KMS-11 (cell line): ENCODE measurements at regions not wholly inside any gene's neighbourhood (a gene's known extent, or its start where the extent isn't known, plus 50 kb on each side); places are given as distances from the start of the nearest gene placed in this dataset.
A peak's percentile ranks its signal among the peaks of the same experiment; 100 is the strongest.

Experiments used
- H2AFZ ChIP-seq: fragments of 200-600 bp; sonication (generic); 2 replicates; pipeline ENCODE4 v1.6.1; 2016; ENCODE audit warnings: antibody characterized with exemption, mixed run types, low read depth
- H3K27ac ChIP-seq: fragments of 200-600 bp; sonication (generic); 2 replicates; pipeline ENCODE4 v1.6.1; 2016; ENCODE audit warnings: mild to moderate bottlenecking, mixed run types
- H3K27me3 ChIP-seq: fragments of 200-600 bp; sonication (generic); 2 replicates; pipeline ENCODE4 v1.6.1; 2017; ENCODE audit warnings: mild to moderate bottlenecking, low read depth, mixed run types, moderate library complexity; ENCODE audit not compliant: insufficient read depth
- H3K36me3 ChIP-seq: fragments of 200-600 bp; sonication (generic); 2 replicates; pipeline ENCODE4 v1.6.1; 2017; ENCODE audit warnings: mild to moderate bottlenecking, mixed run types; ENCODE audit not compliant: insufficient read depth
- H3K4me1 ChIP-seq: fragments of 200-600 bp; sonication (generic); 2 replicates; pipeline ENCODE4 v1.6.1; 2016; ENCODE audit warnings: mild to moderate bottlenecking, low read depth, mixed run types; ENCODE audit not compliant: poor library complexity, severe bottlenecking
- H3K4me2 ChIP-seq: fragments of 200-600 bp; sonication (generic); 2 replicates; pipeline ENCODE4 v1.7.0; 2016; ENCODE audit warnings: mild to moderate bottlenecking, mixed run types
- H3K4me3 ChIP-seq: fragments of 200-600 bp; sonication (generic); IDR thresholded peaks from 2 replicates; pipeline ENCODE4 v1.6.1; 2017; ENCODE audit warnings: low read depth, low read length, mixed read lengths; ENCODE audit not compliant: insufficient read depth
- H3K79me2 ChIP-seq: fragments of 200-600 bp; sonication (generic); 2 replicates; pipeline ENCODE4 v1.6.1; 2016; ENCODE audit warnings: low read depth, mixed run types; ENCODE audit not compliant: insufficient read depth
- H3K9ac ChIP-seq: fragments of 200-600 bp; sonication (generic); 2 replicates; pipeline ENCODE4 v1.6.1; 2016; ENCODE audit warnings: mild to moderate bottlenecking, mixed run types
- H4K20me1 ChIP-seq: fragments of 200-600 bp; sonication (generic); 2 replicates; pipeline ENCODE4 v1.6.1; 2016; ENCODE audit warnings: mild to moderate bottlenecking, mixed run types; ENCODE audit not compliant: insufficient read depth
- TF ChIP-seq, protein P1 (sequence below): fragments of 200-600 bp; sonication (generic); conservative IDR thresholded peaks from 2 replicates; pipeline ENCODE4 v1.6.1; 2017; ENCODE audit warnings: low read depth, mild to moderate bottlenecking, antibody characterized with exemption, low read length, moderate library complexity, mixed read lengths

DNA sequence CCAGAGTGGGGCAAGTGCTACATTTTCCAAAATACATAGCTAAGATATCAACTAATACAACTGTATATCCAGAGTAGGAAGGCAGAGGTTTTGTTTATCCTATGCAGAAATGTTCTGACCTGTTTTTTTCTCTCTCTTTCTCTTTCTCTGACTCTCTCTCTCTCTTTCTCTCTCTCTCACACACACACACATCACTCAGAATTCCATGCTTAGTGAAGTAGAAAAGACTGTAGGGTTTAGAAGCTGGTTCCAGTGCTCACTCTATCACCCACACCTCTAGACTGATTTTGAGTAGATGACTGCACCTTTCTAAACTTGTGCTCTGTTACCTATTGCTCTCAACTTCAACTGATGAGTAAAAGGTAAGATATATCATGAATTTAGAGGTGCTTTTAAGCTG lies 356.7 kb downstream of the LRIG3 start:
- Histone ChIP-seq H3K27me3 (no peaks in the 10 kb centered on the region), H3K4me2 (no peak overlapping the region), H4K20me1 (no peaks in the 10 kb centered on the region), H3K9ac (no peak overlapping the region), H2AFZ (no peak overlapping the region), H3K36me3 (no peaks in the 10 kb centered on the region), H3K4me1 (peaks cover 16% of the 10 kb centered on the region), H3K79me2 (no peaks in the 10 kb centered on the region), H3K27ac (no peak overlapping the region), H3K4me3 (no peak overlapping the region)
- TF ChIP-seq, protein P1, sequence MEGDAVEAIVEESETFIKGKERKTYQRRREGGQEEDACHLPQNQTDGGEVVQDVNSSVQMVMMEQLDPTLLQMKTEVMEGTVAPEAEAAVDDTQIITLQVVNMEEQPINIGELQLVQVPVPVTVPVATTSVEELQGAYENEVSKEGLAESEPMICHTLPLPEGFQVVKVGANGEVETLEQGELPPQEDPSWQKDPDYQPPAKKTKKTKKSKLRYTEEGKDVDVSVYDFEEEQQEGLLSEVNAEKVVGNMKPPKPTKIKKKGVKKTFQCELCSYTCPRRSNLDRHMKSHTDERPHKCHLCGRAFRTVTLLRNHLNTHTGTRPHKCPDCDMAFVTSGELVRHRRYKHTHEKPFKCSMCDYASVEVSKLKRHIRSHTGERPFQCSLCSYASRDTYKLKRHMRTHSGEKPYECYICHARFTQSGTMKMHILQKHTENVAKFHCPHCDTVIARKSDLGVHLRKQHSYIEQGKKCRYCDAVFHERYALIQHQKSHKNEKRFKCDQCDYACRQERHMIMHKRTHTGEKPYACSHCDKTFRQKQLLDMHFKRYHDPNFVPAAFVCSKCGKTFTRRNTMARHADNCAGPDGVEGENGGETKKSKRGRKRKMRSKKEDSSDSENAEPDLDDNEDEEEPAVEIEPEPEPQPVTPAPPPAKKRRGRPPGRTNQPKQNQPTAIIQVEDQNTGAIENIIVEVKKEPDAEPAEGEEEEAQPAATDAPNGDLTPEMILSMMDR, result no peak

DNA sequence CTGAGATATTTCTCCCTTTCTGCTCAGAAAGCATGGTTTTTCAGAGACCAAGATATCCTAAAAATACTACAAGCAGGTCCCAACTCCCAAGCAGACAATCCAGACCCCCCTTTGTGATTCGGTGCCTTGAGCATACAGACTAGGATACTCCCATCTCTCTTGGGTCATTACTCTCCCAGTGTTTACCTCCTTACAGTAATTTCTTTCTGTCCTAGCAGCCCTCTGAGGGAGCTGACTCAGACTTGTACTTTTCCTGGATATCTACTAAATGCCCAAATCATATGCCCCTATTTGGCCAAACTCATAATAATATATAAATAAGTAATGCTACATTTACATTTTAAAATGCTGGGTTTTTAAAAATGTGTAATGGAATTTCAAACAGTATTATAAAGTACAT lies 355.6 kb downstream of the LRIG3 start:
- TF ChIP-seq, protein P1, result no peak
- H3K27ac ChIP-seq, result no peak overlapping the region

DNA sequence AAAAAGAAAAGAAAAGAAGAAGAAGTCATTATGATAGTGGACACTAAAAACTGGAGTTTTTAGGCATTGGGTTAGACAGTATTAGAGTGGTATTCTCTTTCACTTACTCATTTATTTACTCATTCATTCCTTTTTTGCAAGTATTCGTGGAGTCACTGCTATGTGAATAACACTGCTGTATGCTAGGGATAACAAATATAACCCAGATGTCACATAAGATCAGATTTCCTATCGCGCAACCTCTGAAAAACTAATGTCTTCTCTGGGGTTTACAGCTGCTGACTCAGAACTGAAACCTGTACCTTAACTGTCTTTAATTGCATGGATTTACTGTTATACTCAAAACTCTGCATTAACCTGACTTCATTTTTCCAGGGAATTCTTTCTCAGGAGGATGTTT lies 353.7 kb downstream of the LRIG3 start:
- TF ChIP-seq, protein P1, result no peak
- H3K27me3 ChIP-seq, result no peaks in the 10 kb centered on the region
- H3K79me2 ChIP-seq, result no peaks in the 10 kb centered on the region
- peaks cover 16% of the 10 kb centered on the region for H3K4me1 ChIP-seq
- no peak overlapping the region for H2AFZ ChIP-seq
- H4K20me1 ChIP-seq, result no peaks in the 10 kb centered on the region
- peak overlapping the region; percentile 23; the same call in 1 of the 2 replicates for H3K27ac ChIP-seq
- peak overlapping the region; percentile 1; the same call in 1 of the 2 replicates for H3K4me2 ChIP-seq
- H3K9ac ChIP-seq, result no peak overlapping the region
- H3K36me3 ChIP-seq, result no peaks in the 10 kb centered on the region
- H3K4me3 ChIP-seq, result no peak overlapping the region

More for the DNA sequence above, 355.6 kb downstream of the LRIG3 start:
- Histone ChIP-seq H3K36me3 (no peaks in the 10 kb centered on the region), H3K4me1 (peaks cover 16% of the 10 kb centered on the region), H4K20me1 (no peaks in the 10 kb centered on the region), H3K27me3 (no peaks in the 10 kb centered on the region), H3K4me3 (no peak overlapping the region), H3K4me2 (no peak overlapping the region), H3K9ac (no peak overlapping the region), H2AFZ (no peak overlapping the region), H3K79me2 (no peaks in the 10 kb centered on the region)

DNA sequence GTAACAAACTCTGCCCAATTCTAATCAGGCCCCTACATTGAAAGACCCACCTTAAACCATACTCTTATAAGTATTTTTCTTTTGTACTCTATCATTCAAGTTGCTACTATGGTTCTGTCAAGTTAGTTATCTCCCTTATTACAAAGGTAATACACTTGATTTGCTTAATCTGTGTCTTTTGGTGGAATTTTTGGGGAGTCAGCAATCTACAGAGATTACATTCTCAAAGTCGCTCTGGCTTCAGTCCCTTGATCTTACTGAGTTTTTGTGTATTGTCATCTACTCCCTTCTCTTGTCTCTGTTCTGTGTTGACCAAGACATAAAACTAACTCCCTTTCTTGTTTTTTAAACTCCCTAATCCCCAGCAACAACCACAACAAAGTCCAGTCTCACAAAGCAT lies 353.1 kb downstream of the LRIG3 start:
- Histone ChIP-seq H3K36me3 (no peaks in the 10 kb centered on the region), H4K20me1 (no peaks in the 10 kb centered on the region), H3K4me3 (no peak overlapping the region), H2AFZ (no peak overlapping the region), H3K4me1 (peaks cover 16% of the 10 kb centered on the region), H3K27ac (peak overlapping the region; percentile 23; the same call in 1 of the 2 replicates), H3K27me3 (no peaks in the 10 kb centered on the region), H3K4me2 (peak overlapping the region; percentile 1; the same call in 1 of the 2 replicates), H3K79me2 (no peaks in the 10 kb centered on the region), H3K9ac (no peak overlapping the region)
- TF ChIP-seq, protein P1, result no peak
